Panc1 (cell line): ENCODE measurements at regions not wholly inside any gene's neighbourhood (a gene's known extent, or its start where the extent isn't known, plus 50 kb on each side); places are given as distances from the start of the nearest gene placed in this dataset.

Source experiments
- CTCF ChIP-seq: fragments of 450-650 bp; IDR thresholded peaks from 2 replicates; pipeline ENCODE4 v1.5.1; 2017; ENCODE audit warnings: mild to moderate bottlenecking
- POLR2AphosphoS5 ChIP-seq: IDR thresholded peaks from 2 replicates; pipeline ENCODE4 v1.6.1; 2012; ENCODE audit warnings: mild to moderate bottlenecking, low read depth, low read length, moderate library complexity
- REST ChIP-seq, 2 experiments: IDR thresholded peaks; 2 replicates each; pipeline ENCODE4 v1.6.1; 2011 to 2012; ENCODE audit warnings: low read depth in 2 of 2, control low read depth in 1 of 2, low read length in 1 of 2, mild to moderate bottlenecking in 1 of 2, moderate library complexity in 1 of 2; ENCODE audit not compliant: insufficient read depth in 1 of 2

DNA sequence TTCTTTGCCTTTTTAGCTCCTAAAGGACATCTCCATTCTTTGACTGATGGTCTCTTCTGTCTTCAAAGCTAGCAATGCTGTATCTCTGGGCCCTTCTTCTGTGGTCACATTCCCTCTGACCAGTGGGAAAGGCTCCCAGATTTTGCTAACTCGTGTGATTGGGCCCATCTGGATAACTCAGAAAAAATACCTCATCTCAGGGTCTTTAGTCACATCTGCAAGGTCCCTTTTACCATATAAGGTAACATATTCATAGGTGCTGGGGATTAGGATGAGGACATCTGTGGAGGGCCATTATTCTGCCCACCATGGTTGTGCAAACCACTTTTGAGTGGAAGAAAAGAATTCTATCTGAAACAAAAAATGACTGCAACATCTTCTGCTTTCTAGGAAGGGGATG, 76.3 kb upstream of the MAMDC2 start:
- TF ChIP-seq CTCF (no peak), REST (IDR thresholded peaks at IDR 0.05; ENCODE audit: insufficient read depth in 1 of 2, low read depth in 2 of 2, low read length in 1 of 2) (no peak), POLR2AphosphoS5 (no peak)
